ENCODE measurements at regions not wholly inside any gene's neighbourhood (a gene's known extent, or its start where the extent isn't known, plus 50 kb on each side); places are given as distances from the start of the nearest gene placed in this dataset.

GRCh38 chr1:20417581-20417980 lies 68.4 kb downstream of the CAMK2N1 start:
- DNase-seq (ENCODE audit: low spot score, unreplicated experiment): no peak
- H3K9me3 Mint-ChIP-seq (ENCODE audit: low read depth): peaks cover 4% of the 10 kb centered on the region
- peaks cover 48% of the 10 kb centered on the region for H3K27me3 Mint-ChIP-seq
- H3K27ac Mint-ChIP-seq: no peak overlapping the region
- TF ChIP-seq CTCF (IDR thresholded peaks at IDR 0.05; ENCODE audit: unreplicated experiment): no peak
- H3K4me1 Mint-ChIP-seq (ENCODE audit: low read depth): peaks cover 1% of the 10 kb centered on the region
- H3K36me3 Mint-ChIP-seq (ENCODE audit: insufficient read depth): no peaks in the 10 kb centered on the region
- no peak overlapping the region for H3K4me3 Mint-ChIP-seq (ENCODE audit: low read depth)

GRCh38 chr1:20416706-20417105 lies 69.3 kb downstream of the CAMK2N1 start:
- Mint-ChIP-seq H3K27me3 (peaks cover 52% of the 10 kb centered on the region), H3K4me1 (ENCODE audit: low read depth) (peaks cover 1% of the 10 kb centered on the region), H3K4me3 (ENCODE audit: low read depth) (no peak overlapping the region), H3K27ac (no peak overlapping the region), H3K36me3 (ENCODE audit: insufficient read depth) (no peaks in the 10 kb centered on the region), H3K9me3 (ENCODE audit: low read depth) (no peaks in the 10 kb centered on the region)
- TF ChIP-seq CTCF (IDR thresholded peaks at IDR 0.05; ENCODE audit: unreplicated experiment): no peak
- DNase-seq (ENCODE audit: low spot score, unreplicated experiment): no peak

- Mint-ChIP-seq H3K4me1 (ENCODE audit: low read depth) (peaks cover 1% of the 10 kb centered on the region), H3K27ac (no peak overlapping the region), H3K9me3 (ENCODE audit: low read depth) (no peaks in the 10 kb centered on the region), H3K36me3 (ENCODE audit: insufficient read depth) (no peaks in the 10 kb centered on the region), H3K27me3 (peaks cover 40% of the 10 kb centered on the region), H3K4me3 (ENCODE audit: low read depth) (no peak overlapping the region)
- no peak for TF ChIP-seq CTCF (IDR thresholded peaks at IDR 0.05; ENCODE audit: unreplicated experiment)
- DNase-seq (ENCODE audit: low spot score, unreplicated experiment): no peak
Observed at GRCh38 chr1:20413776-20414140, 72.3 kb downstream of the CAMK2N1 start.

DNA sequence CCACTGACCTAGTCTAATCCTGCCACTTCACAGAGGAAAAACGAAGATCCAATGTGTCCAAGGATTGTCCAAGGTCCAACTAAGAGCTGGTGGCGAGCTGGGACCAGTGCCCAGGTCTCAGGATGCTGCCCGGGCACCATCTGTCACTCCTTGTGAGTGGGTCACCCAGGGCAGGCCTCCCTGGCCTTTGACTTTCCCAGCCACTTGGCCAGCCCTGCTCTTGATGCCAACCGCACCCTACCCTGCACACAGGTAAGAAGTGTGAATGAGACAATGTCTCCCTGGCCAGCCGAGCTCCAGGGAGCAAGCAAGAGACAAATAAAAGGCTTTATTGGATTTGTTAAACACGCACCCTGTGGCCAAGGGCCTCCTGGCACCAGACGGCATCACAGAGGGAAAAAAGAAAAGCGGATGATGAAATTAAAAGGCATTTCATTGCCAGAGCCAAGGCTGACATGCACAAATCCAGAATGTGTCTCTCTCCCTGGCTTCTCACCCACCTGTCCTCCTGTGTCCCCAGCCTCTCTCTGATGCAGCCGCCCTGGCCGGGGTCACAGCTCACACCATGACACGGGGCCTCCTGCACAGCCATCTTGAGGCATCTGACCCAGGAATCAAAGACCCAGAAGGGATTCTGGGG lies 72.8 kb downstream of the CAMK2N1 start:
- Mint-ChIP-seq H3K9me3 (ENCODE audit: low read depth) (no peaks in the 10 kb centered on the region), H3K4me1 (ENCODE audit: low read depth) (peaks cover 1% of the 10 kb centered on the region), H3K27me3 (peaks cover 42% of the 10 kb centered on the region), H3K27ac (no peak overlapping the region), H3K4me3 (ENCODE audit: low read depth) (no peak overlapping the region), H3K36me3 (ENCODE audit: insufficient read depth) (no peaks in the 10 kb centered on the region)
- TF ChIP-seq CTCF (IDR thresholded peaks at IDR 0.05; ENCODE audit: unreplicated experiment): no peak
- DNase-seq (ENCODE audit: low spot score, unreplicated experiment): no peak

DNA sequence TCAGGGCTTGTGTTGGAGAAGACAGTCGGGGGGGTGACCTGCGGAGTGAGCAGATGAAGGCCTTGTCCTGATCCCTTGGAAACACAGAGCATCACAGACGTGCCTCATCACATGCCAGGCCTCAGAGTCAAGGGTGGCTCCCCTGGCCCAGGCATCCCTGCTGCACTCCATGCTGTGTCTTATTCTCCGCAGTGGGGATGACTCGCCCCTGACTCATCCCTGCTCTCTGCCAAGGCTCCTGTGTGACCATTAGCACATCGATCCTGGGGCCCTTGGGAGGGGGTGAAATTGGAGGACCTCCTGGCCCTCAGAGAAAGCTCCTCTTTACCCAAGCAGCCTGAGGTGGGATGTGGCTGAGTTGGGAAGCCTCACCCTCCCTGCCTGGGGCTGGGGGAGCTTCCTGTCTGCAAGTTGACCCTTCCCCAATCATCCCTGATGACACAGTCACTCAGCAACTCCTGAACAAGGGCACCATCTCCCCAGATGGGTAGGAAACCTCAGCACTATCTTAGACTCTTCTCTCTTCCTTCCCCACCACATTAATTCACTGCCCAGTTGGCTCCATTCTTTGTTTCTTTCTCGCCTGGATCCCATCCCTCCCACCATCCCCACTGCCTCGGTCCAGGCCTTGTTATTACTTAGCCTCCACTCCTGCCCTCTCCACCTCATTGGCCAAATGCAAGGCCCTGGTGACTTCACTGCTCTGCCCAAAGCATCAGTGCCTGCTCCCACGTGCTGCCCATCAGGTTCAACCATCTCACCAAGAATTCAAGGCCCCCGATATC lies 74.6 kb downstream of the CAMK2N1 start:
- H3K27me3 Mint-ChIP-seq: peaks cover 55% of the 10 kb centered on the region
- TF ChIP-seq CTCF (IDR thresholded peaks at IDR 0.05; ENCODE audit: unreplicated experiment): no peak
- no peak for DNase-seq (ENCODE audit: low spot score, unreplicated experiment)

More for the DNA sequence above, 74.6 kb downstream of the CAMK2N1 start:
- H3K27ac Mint-ChIP-seq: no peak overlapping the region
- H3K36me3 Mint-ChIP-seq (ENCODE audit: insufficient read depth): no peaks in the 10 kb centered on the region
- no peaks in the 10 kb centered on the region for H3K4me1 Mint-ChIP-seq (ENCODE audit: low read depth)
- H3K4me3 Mint-ChIP-seq (ENCODE audit: low read depth): no peak overlapping the region
- H3K9me3 Mint-ChIP-seq (ENCODE audit: low read depth): no peaks in the 10 kb centered on the region

All from progenitor cell of endocrine pancreas (in vitro differentiated cells).